ENCODE measurements at regions not wholly inside any gene's neighbourhood (a gene's known extent, or its start where the extent isn't known, plus 50 kb on each side); places are given as distances from the start of the nearest gene placed in this dataset.

DNA sequence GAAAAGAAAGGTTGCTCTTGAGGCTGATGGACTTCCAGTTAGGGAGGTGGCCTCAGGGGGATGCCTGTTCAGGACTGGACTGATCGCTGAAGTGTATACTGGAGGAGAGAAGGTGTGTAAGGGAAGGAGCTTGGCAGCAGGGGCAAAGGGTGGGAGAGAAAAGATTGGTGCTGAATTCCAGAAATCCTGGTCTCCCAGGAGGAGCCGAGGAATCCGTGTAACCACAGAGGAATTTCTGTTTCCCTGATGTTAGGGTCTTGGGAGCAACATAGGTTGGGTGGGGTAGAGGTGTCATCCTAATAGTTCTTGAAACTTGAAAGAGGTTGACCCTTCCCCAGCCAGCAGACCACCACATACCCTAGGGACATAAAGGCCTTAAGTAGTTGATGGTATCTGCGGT lies 88.9 kb upstream of the PTPN3 start:
- intact Hi-C loops (cut with micrococcal nuclease; ENCODE audit: unreplicated experiment) = no loop called here
- ChIA-PET POLR2A (no interaction called here), RAD21 (ENCODE audit: unreplicated experiment) (no interaction called here), SMC1A (ENCODE audit: uncharacterized antibody, unreplicated experiment) (interaction anchor here (0.6 kb wide), 1 partner anchor 547 kb away, joined by 3 read pairs; no protein-coding TSS in a partner anchor), CTCF (no interaction called here)
- Histone ChIP-seq H3K4me1 (ENCODE audit: control insufficient read depth, insufficient read depth, low read length) (no peaks in the 10 kb centered on the region), H3K4me2 (ENCODE audit: control insufficient read depth, insufficient read depth) (no peak overlapping the region), H3K27ac (ENCODE audit: control insufficient read depth, insufficient read depth) (no peak overlapping the region), H3K9ac (ENCODE audit: control insufficient read depth, insufficient read depth, low read length) (no peak overlapping the region), H3K4me3 (no peak overlapping the region), H2AFZ (ENCODE audit: control insufficient read depth, low read depth, low read length) (no peak overlapping the region), H3K9me3 (replicated peaks; ENCODE audit: control insufficient read depth, insufficient read depth, low read length) (no peaks in the 10 kb centered on the region), H4K20me1 (ENCODE audit: control insufficient read depth, insufficient read depth) (no peaks in the 10 kb centered on the region), H3K27me3 (replicated peaks in 1 of 2; ENCODE audit: control insufficient read depth in 2 of 2, insufficient read depth in 2 of 2, low read length in 1 of 2) (no peaks in the 10 kb centered on the region; a peak in 1 of 4 replicates), H3K36me3 (ENCODE audit: control insufficient read depth in 2 of 2, insufficient read depth in 2 of 2, low read length in 1 of 2) (no peaks in the 10 kb centered on the region), H3K79me2 (ENCODE audit: control insufficient read depth, insufficient read depth, low read length) (no peaks in the 10 kb centered on the region)
- WGBS (ENCODE audit: insufficient coverage, insufficient replicate concordance, low lambda C conversion rate, missing lambda C conversion rate) = 0% methylated on average over 4 of the region's 4 CpGs
- no TSS peak for BruUV-seq (replicated peaks)
- TF ChIP-seq, protein P1, sequence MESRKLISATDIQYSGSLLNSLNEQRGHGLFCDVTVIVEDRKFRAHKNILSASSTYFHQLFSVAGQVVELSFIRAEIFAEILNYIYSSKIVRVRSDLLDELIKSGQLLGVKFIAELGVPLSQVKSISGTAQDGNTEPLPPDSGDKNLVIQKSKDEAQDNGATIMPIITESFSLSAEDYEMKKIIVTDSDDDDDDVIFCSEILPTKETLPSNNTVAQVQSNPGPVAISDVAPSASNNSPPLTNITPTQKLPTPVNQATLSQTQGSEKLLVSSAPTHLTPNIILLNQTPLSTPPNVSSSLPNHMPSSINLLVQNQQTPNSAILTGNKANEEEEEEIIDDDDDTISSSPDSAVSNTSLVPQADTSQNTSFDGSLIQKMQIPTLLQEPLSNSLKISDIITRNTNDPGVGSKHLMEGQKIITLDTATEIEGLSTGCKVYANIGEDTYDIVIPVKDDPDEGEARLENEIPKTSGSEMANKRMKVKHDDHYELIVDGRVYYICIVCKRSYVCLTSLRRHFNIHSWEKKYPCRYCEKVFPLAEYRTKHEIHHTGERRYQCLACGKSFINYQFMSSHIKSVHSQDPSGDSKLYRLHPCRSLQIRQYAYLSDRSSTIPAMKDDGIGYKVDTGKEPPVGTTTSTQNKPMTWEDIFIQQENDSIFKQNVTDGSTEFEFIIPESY (IDR thresholded peaks at IDR 0.05) = no peak
- TF ChIP-seq ZNF622 (IDR thresholded peaks at IDR 0.05) (no peak), HCFC1 (IDR thresholded peaks at IDR 0.05; ENCODE audit: low read length) (no peak), JUND (IDR thresholded peaks at IDR 0.05; ENCODE audit: low read depth, low read length) (no peak), MYB (IDR thresholded peaks at IDR 0.05; ENCODE audit: borderline replicate concordance, low read depth, low read length) (no peak), PML (IDR thresholded peaks at IDR 0.05; ENCODE audit: low read length) (no peak), SREBF2 (IDR thresholded peaks at IDR 0.05; ENCODE audit: low read length) (no peak), CEBPB (IDR thresholded peaks at IDR 0.05; ENCODE audit: borderline replicate concordance in 1 of 2, low read depth in 2 of 2, low read length in 2 of 2) (no peak), RCOR1 (conservative IDR thresholded peaks at IDR 0.05; ENCODE audit: low read depth, low read length) (no peak), ZNF274 (IDR thresholded peaks at IDR 0.05; ENCODE audit: insufficient read depth, insufficient read length) (no peak)
- TF ChIP-seq, protein P2, sequence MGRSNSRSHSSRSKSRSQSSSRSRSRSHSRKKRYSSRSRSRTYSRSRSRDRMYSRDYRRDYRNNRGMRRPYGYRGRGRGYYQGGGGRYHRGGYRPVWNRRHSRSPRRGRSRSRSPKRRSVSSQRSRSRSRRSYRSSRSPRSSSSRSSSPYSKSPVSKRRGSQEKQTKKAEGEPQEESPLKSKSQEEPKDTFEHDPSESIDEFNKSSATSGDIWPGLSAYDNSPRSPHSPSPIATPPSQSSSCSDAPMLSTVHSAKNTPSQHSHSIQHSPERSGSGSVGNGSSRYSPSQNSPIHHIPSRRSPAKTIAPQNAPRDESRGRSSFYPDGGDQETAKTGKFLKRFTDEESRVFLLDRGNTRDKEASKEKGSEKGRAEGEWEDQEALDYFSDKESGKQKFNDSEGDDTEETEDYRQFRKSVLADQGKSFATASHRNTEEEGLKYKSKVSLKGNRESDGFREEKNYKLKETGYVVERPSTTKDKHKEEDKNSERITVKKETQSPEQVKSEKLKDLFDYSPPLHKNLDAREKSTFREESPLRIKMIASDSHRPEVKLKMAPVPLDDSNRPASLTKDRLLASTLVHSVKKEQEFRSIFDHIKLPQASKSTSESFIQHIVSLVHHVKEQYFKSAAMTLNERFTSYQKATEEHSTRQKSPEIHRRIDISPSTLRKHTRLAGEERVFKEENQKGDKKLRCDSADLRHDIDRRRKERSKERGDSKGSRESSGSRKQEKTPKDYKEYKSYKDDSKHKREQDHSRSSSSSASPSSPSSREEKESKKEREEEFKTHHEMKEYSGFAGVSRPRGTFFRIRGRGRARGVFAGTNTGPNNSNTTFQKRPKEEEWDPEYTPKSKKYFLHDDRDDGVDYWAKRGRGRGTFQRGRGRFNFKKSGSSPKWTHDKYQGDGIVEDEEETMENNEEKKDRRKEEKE (IDR thresholded peaks at IDR 0.05) = no peak
- TF ChIP-seq, protein P3, sequence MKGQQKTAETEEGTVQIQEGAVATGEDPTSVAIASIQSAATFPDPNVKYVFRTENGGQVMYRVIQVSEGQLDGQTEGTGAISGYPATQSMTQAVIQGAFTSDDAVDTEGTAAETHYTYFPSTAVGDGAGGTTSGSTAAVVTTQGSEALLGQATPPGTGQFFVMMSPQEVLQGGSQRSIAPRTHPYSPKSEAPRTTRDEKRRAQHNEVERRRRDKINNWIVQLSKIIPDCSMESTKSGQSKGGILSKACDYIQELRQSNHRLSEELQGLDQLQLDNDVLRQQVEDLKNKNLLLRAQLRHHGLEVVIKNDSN (IDR thresholded peaks at IDR 0.05; ENCODE audit: borderline replicate concordance, extremely low read length, insufficient read depth, low read depth, low read length) = no peak
- TF ChIP-seq, protein P4, sequence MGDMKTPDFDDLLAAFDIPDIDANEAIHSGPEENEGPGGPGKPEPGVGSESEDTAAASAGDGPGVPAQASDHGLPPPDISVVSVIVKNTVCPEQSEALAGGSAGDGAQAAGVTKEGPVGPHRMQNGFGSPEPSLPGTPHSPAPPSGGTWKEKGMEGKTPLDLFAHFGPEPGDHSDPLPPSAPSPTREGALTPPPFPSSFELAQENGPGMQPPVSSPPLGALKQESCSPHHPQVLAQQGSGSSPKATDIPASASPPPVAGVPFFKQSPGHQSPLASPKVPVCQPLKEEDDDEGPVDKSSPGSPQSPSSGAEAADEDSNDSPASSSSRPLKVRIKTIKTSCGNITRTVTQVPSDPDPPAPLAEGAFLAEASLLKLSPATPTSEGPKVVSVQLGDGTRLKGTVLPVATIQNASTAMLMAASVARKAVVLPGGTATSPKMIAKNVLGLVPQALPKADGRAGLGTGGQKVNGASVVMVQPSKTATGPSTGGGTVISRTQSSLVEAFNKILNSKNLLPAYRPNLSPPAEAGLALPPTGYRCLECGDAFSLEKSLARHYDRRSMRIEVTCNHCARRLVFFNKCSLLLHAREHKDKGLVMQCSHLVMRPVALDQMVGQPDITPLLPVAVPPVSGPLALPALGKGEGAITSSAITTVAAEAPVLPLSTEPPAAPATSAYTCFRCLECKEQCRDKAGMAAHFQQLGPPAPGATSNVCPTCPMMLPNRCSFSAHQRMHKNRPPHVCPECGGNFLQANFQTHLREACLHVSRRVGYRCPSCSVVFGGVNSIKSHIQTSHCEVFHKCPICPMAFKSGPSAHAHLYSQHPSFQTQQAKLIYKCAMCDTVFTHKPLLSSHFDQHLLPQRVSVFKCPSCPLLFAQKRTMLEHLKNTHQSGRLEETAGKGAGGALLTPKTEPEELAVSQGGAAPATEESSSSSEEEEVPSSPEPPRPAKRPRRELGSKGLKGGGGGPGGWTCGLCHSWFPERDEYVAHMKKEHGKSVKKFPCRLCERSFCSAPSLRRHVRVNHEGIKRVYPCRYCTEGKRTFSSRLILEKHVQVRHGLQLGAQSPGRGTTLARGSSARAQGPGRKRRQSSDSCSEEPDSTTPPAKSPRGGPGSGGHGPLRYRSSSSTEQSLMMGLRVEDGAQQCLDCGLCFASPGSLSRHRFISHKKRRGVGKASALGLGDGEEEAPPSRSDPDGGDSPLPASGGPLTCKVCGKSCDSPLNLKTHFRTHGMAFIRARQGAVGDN (IDR thresholded peaks at IDR 0.05) = no peak
- TF ChIP-seq, protein P5, sequence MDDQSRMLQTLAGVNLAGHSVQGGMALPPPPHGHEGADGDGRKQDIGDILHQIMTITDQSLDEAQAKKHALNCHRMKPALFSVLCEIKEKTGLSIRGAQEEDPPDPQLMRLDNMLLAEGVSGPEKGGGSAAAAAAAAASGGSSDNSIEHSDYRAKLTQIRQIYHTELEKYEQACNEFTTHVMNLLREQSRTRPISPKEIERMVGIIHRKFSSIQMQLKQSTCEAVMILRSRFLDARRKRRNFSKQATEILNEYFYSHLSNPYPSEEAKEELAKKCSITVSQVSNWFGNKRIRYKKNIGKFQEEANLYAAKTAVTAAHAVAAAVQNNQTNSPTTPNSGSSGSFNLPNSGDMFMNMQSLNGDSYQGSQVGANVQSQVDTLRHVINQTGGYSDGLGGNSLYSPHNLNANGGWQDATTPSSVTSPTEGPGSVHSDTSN (IDR thresholded peaks at IDR 0.05; ENCODE audit: insufficient replicate concordance, low read depth, low read length) = no peak
- FAIRE-seq (no peak), DNase-seq (ENCODE audit: low read depth, low spot score) (no peak), ATAC-seq (no peak)
- in situ Hi-C loops (cut with MboI) = loop anchor here (25.0 kb wide), 1 partner anchor 225 kb away; no protein-coding TSS in a partner anchor
